HepG2 (cell line): ENCODE measurements at regions not wholly inside any gene's neighbourhood (a gene's known extent, or its start where the extent isn't known, plus 50 kb on each side); places are given as distances from the start of the nearest gene placed in this dataset.

Experiments
- ATAC-seq: fragments of 200-7000 bp; cut with Tn5 transposase; 3 replicates; pipeline ENCODE4 v1.9.1; 2020; ENCODE audit warnings: mild to moderate bottlenecking, moderate library complexity
- BruUV-seq: library from RNA; stranded (reverse); fragments of 400-500 nt; replicated peaks from 2 replicates; lab custom pipeline; 2021; lab: Mats Ljungman, UMichigan
- CTCF ChIA-PET: fragments of 300-600 bp; formaldehyde crosslinking; extraction: SDS; loops from one replicate; lab custom pipeline; 2021; ENCODE audit warnings: low total read pairs, inconsistent platforms, low intra/inter-chr PET ratio; lab: Yijun Ruan, JAX
- POLR2A ChIA-PET: fragments of 350-600 bp; sonication (Branson Sonifier 250); formaldehyde crosslinking; loops from one replicate; lab custom pipeline; 2020; ENCODE audit warnings: antibody characterized with exemption, inconsistent platforms; lab: Yijun Ruan, JAX
- DNase-seq: peaks from one replicate; pipeline ENCODE4 v3.0.0-alpha.2; 2015; ENCODE audit warnings: low spot score
- FAIRE-seq: peaks from 3 replicates; lab custom pipeline; 2011; peaks lifted over from hg19 to GRCh38; lab: Jason Lieb, UNC
- H2AFZ ChIP-seq: one replicate; pipeline ENCODE4 v1.6.1; 2011; ENCODE audit warnings: low read length, inconsistent platforms
- H3K27ac ChIP-seq: fragments of 300-600 bp; 3 replicates; pipeline ENCODE4 v1.8.0; 2011; ENCODE audit warnings: mixed run types, mild to moderate bottlenecking, mixed read lengths, low read length, inconsistent platforms; ENCODE audit not compliant: insufficient read depth; ENCODE audit errors: extremely low read length
- H3K27me3 ChIP-seq, 2 experiments: fragments of 200-600 bp in 1 of 2; 2 replicates in 1 of 2; 3 replicates in 1 of 2; pipeline versions ENCODE4 v1.6.0 to v1.8.0; 2011; ENCODE audit warnings: low read length in 2 of 2, mild to moderate bottlenecking in 2 of 2, moderate library complexity in 2 of 2, inconsistent platforms in 1 of 2; ENCODE audit not compliant: insufficient read depth in 2 of 2, control insufficient read depth in 1 of 2
- H3K36me3 ChIP-seq, 2 experiments: fragments of 200-600 bp in 1 of 2; replicated peaks in 1 of 2; 2 replicates in 1 of 2; 3 replicates in 1 of 2; pipeline versions ENCODE4 v1.5.1 to v1.8.0; 2011; ENCODE audit warnings: low read length in 2 of 2, inconsistent platforms in 1 of 2; ENCODE audit not compliant: insufficient read depth in 2 of 2, control insufficient read depth in 1 of 2
- H3K4me1 ChIP-seq: 2 replicates; pipeline ENCODE4 v1.5.1; 2012; ENCODE audit warnings: low read length, inconsistent platforms; ENCODE audit not compliant: insufficient read depth
- H3K4me2 ChIP-seq: 2 replicates; pipeline ENCODE4 v1.6.0; 2011; ENCODE audit warnings: low read depth, low read length, inconsistent platforms
- H3K4me3 ChIP-seq, 3 experiments: fragments of 200-600 bp in 1 of 3; sonication (generic), shearing (Covaris generic) in 1 of 3; replicated peaks in 1 of 3; 2 replicates each; pipeline ENCODE4 v1.5.1; 2011 to 2016; ENCODE audit warnings: low read length in 3 of 3, inconsistent platforms in 2 of 3, low read depth in 2 of 3, mild to moderate bottlenecking in 2 of 3, control low read depth in 1 of 3, mixed read lengths in 1 of 3; ENCODE audit not compliant: insufficient read depth in 1 of 3
- H3K79me2 ChIP-seq: one replicate; pipeline ENCODE4 v1.6.1; 2011; ENCODE audit warnings: low read length, inconsistent platforms; ENCODE audit not compliant: insufficient read depth
- H3K9ac ChIP-seq: 2 replicates; pipeline ENCODE4 v1.6.0; 2011; ENCODE audit warnings: mild to moderate bottlenecking, low read depth, low read length, inconsistent platforms; ENCODE audit not compliant: insufficient read depth
- H3K9me3 ChIP-seq: 2 replicates; pipeline ENCODE4 v1.5.1; 2012; ENCODE audit warnings: mild to moderate bottlenecking, low read length
- H4K20me1 ChIP-seq: 2 replicates; pipeline ENCODE4 v1.6.0; 2011; ENCODE audit warnings: inconsistent platforms, mild to moderate bottlenecking, low read length, moderate library complexity; ENCODE audit not compliant: insufficient read depth
- BHLHE40 ChIP-seq: IDR thresholded peaks from 2 replicates; pipeline ENCODE4 v1.6.1; 2011; ENCODE audit warnings: low read length, improper control_type of control experiment
- CAMTA2 ChIP-seq: sonication (generic); formaldehyde crosslinking; IDR thresholded peaks from 2 replicates; pipeline ENCODE4 v1.4.0; 2020; ENCODE audit warnings: mild to moderate bottlenecking, missing genetic modification reagents, borderline replicate concordance
- CEBPG ChIP-seq: IDR thresholded peaks from 2 replicates; pipeline ENCODE4 v1.6.1; 2016
- HIVEP1 ChIP-seq: sonication (generic); formaldehyde crosslinking; IDR thresholded peaks from 2 replicates; pipeline ENCODE4 v1.4.0; 2020; ENCODE audit warnings: mild to moderate bottlenecking, missing genetic modification reagents
- HOXA9 ChIP-seq: sonication (generic); formaldehyde crosslinking; IDR thresholded peaks from 2 replicates; pipeline ENCODE4 v1.8.1; 2022; ENCODE audit warnings: missing genetic modification reagents, mild to moderate bottlenecking, moderate library complexity, borderline replicate concordance
- HOXD1 ChIP-seq: sonication (generic); formaldehyde crosslinking; IDR thresholded peaks from 2 replicates; pipeline ENCODE4 v1.5.0; 2020; ENCODE audit warnings: missing genetic modification reagents
- PITX1 ChIP-seq: sonication (generic); formaldehyde crosslinking; IDR thresholded peaks from 2 replicates; pipeline ENCODE4 v1.5.1; 2020; ENCODE audit warnings: mild to moderate bottlenecking, missing genetic modification reagents
- SMC3 ChIP-seq: IDR thresholded peaks from 2 replicates; pipeline ENCODE4 v1.6.1; 2011; ENCODE audit warnings: low read length, improper control_type of control experiment
- SRY ChIP-seq: sonication (generic); formaldehyde crosslinking; IDR thresholded peaks from 2 replicates; pipeline ENCODE4 v1.8.0; 2022; ENCODE audit warnings: mild to moderate bottlenecking, missing genetic modification reagents
- TBX2 ChIP-seq: sonication (generic); formaldehyde crosslinking; IDR thresholded peaks from 2 replicates; pipeline ENCODE4 v1.5.0; 2020; ENCODE audit warnings: missing genetic modification reagents, mild to moderate bottlenecking, borderline replicate concordance
- ZFX ChIP-seq: sonication (generic); formaldehyde crosslinking; IDR thresholded peaks from 2 replicates; pipeline ENCODE4 v1.4.0; 2020; ENCODE audit warnings: mild to moderate bottlenecking, low read depth, missing genetic modification reagents, moderate library complexity
- ZNF451 ChIP-seq: sonication (generic); formaldehyde crosslinking; IDR thresholded peaks from 2 replicates; pipeline ENCODE4 v1.5.0; 2020; ENCODE audit warnings: mild to moderate bottlenecking, missing genetic modification reagents
- ZNF496 ChIP-seq: sonication (generic); formaldehyde crosslinking; IDR thresholded peaks from 2 replicates; pipeline ENCODE4 v1.8.1; 2023; ENCODE audit warnings: mild to moderate bottlenecking, moderate library complexity, missing genetic modification reagents; ENCODE audit not compliant: insufficient replicate concordance
- whole genome bisulfite sequencing: methylation state at CpG from one replicate; pipeline ENCODE4 v1.1.6; 2017; ENCODE audit warnings: low lambda C conversion rate; 5-methylcytosine and 5-hydroxymethylcytosine counted together
- in situ Hi-C: cut with HindIII; loops from 2 replicates; pipeline ENCODE4 v1.10.0; 2017; ENCODE audit warnings: low pct_unique_long_range_greater_than_20kb; ENCODE audit not compliant: extremely low pct_ligation_motif_present
- intact Hi-C: fragments of 100-400 bp; cut with micrococcal nuclease; formaldehyde crosslinking; loops from one replicate; pipeline ENCODE4 v1.10.0; 2022; ENCODE audit not compliant: unreplicated experiment
- TF ChIP-seq, protein P1 (sequence below): IDR thresholded peaks from 2 replicates; pipeline ENCODE4 v1.6.1; 2016; ENCODE audit warnings: missing compliant biosample characterization, missing genetic modification reagents, borderline replicate concordance
- TF ChIP-seq, protein P2 (sequence below), 2 experiments: fragments of 450-650 bp in 1 of 2; sonication (generic) in 1 of 2; formaldehyde crosslinking; IDR thresholded peaks; 2 replicates each; pipeline versions ENCODE4 v1.5.0 to v1.8.0; 2020 to 2022; ENCODE audit warnings: mild to moderate bottlenecking in 1 of 2, missing genetic modification reagents in 1 of 2

DNA sequence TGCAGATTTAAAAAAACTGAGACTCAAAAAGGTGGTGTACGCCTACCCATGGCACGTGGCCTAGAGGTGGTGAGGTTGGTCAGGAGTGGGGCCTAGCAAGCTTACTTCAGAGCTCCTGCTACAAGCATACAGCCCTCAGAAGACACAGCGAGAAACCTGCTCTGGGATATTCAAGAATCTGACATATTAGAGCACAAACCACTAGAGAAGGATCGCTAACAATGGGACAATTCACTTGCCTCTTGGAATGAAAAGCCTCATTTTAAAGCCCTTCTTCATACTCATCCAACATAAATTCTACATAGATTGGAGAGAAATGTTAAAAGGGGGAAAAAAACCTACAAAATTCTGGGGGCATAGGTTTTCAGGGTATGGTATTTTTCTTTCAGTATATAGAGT is 118.0 kb upstream of the ARHGEF3 start:
- no peak for DNase-seq
- Histone ChIP-seq H3K4me1 (no peaks in the 10 kb centered on the region), H3K9me3 (no peaks in the 10 kb centered on the region), H3K79me2 (no peaks in the 10 kb centered on the region), H3K27me3 (no peaks in the 10 kb centered on the region), H2AFZ (no peak overlapping the region), H3K36me3 (no peaks in the 10 kb centered on the region), H3K4me2 (no peak overlapping the region), H3K9ac (no peak overlapping the region), H3K27ac (no peak overlapping the region), H3K4me3 (no peak overlapping the region), H4K20me1 (no peaks in the 10 kb centered on the region)
- in situ Hi-C loops (no loop called here), intact Hi-C loops (no loop called here)
- POLR2A ChIA-PET, result no interaction called here
- 80% methylated on average over 4 of the region's 4 CpGs for WGBS
- BruUV-seq, result no TSS peak
- FAIRE-seq, result no peak
- CTCF ChIA-PET, result interaction anchor here (1.4 kb wide), 1 partner anchor 217 kb away, joined by 4 read pairs; no protein-coding TSS in a partner anchor
- ATAC-seq, result no peak
- TF ChIP-seq, protein P1, sequence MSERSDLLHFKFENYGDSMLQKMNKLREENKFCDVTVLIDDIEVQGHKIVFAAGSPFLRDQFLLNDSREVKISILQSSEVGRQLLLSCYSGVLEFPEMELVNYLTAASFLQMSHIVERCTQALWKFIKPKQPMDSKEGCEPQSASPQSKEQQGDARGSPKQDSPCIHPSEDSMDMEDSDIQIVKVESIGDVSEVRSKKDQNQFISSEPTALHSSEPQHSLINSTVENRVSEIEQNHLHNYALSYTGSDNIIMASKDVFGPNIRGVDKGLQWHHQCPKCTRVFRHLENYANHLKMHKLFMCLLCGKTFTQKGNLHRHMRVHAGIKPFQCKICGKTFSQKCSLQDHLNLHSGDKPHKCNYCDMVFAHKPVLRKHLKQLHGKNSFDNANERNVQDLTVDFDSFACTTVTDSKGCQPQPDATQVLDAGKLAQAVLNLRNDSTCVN (CRISPR knock-in tag), result no peak
- TF ChIP-seq BHLHE40, result no peak
- no peak for TF ChIP-seq PITX1 (CRISPR knock-in tag)
- no peak for TF ChIP-seq SMC3
- TF ChIP-seq TBX2, result no peak
- no peak for TF ChIP-seq HIVEP1 (CRISPR knock-in tag)
- TF ChIP-seq, protein P2, sequence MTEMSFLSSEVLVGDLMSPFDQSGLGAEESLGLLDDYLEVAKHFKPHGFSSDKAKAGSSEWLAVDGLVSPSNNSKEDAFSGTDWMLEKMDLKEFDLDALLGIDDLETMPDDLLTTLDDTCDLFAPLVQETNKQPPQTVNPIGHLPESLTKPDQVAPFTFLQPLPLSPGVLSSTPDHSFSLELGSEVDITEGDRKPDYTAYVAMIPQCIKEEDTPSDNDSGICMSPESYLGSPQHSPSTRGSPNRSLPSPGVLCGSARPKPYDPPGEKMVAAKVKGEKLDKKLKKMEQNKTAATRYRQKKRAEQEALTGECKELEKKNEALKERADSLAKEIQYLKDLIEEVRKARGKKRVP (CRISPR knock-in tag; IDR thresholded peaks at IDR 0.05), result no peak
- no peak for TF ChIP-seq ZNF496 (CRISPR knock-in tag)
- TF ChIP-seq CEBPG (CRISPR knock-in tag), result no peak
- TF ChIP-seq HOXD1, result no peak
- TF ChIP-seq CAMTA2, result no peak
- TF ChIP-seq ZFX, result no peak
- TF ChIP-seq SRY (CRISPR knock-in tag), result no peak
- no peak for TF ChIP-seq ZNF451 (CRISPR knock-in tag)
- TF ChIP-seq HOXA9 (CRISPR knock-in tag), result no peak
